Activated naive CD4-positive, alpha-beta T cell (primary cell): ENCODE measurements at regions not wholly inside any gene's neighbourhood (a gene's known extent, or its start where the extent isn't known, plus 50 kb on each side); places are given as distances from the start of the nearest gene placed in this dataset.
"Not testable (repeated sequence)": the region's sequence is repeated elsewhere in the genome, so short reads cannot be mapped to it uniquely, and the experiment has no call there.

Source experiments
- DNase-seq, 4 experiments: peaks; one replicate each; lab custom pipeline; 2025; lab: John Stamatoyannopoulos, UW

GRCh38 chr19:28598861-28599260 is 614.1 kb downstream of the UQCRFS1 start:
- DNase-seq: no peak

GRCh38 chr19:28596561-28597071 is 616.3 kb downstream of the UQCRFS1 start:
- no peak for DNase-seq

GRCh38 chr19:28595722-28596480 is 617.0 kb downstream of the UQCRFS1 start:
- DNase-seq: no peak

GRCh38 chr19:28594737-28595136 is 618.2 kb downstream of the UQCRFS1 start:
- DNase-seq: no peak

- not testable (repeated sequence) for DNase-seq
Observed at GRCh38 chr19:28589991-28590411, 623.0 kb downstream of the UQCRFS1 start.

- DNase-seq: no peak
Observed at GRCh38 chr19:28586474-28586873, 626.5 kb downstream of the UQCRFS1 start.

- DNase-seq: no peak
Observed at GRCh38 chr19:28585796-28586195, 627.2 kb downstream of the UQCRFS1 start.

GRCh38 chr19:28583713-28584112 is 629.2 kb downstream of the UQCRFS1 start:
- no peak for DNase-seq

GRCh38 chr19:28583242-28583641 is 629.7 kb downstream of the UQCRFS1 start:
- no peak for DNase-seq

- DNase-seq: no peak
Observed at GRCh38 chr19:28582796-28583195, 630.2 kb downstream of the UQCRFS1 start.

- DNase-seq: no peak
Observed at GRCh38 chr19:28582344-28582743, 630.6 kb downstream of the UQCRFS1 start.

- DNase-seq: no peak
Observed at GRCh38 chr19:28581468-28581770, 631.5 kb downstream of the UQCRFS1 start.

GRCh38 chr19:28578786-28579505 is 634.0 kb downstream of the UQCRFS1 start:
- no peak for DNase-seq

- DNase-seq: no peak
Observed at GRCh38 chr19:28578208-28578607, 634.7 kb downstream of the UQCRFS1 start.

GRCh38 chr19:28577666-28578065 is 635.3 kb downstream of the UQCRFS1 start:
- no peak for DNase-seq

GRCh38 chr19:28577233-28577632 is 635.7 kb downstream of the UQCRFS1 start:
- DNase-seq: no peak

GRCh38 chr19:28575816-28576215 is 637.1 kb downstream of the UQCRFS1 start:
- no peak for DNase-seq

- not testable (repeated sequence) for DNase-seq
Observed at GRCh38 chr19:28575312-28575711, 637.6 kb downstream of the UQCRFS1 start.

GRCh38 chr19:28574212-28574611 is 638.7 kb downstream of the UQCRFS1 start:
- no peak for DNase-seq

GRCh38 chr19:28569132-28570131 is 643.5 kb downstream of the UQCRFS1 start:
- DNase-seq: no peak

GRCh38 chr19:28567834-28568233 is 645.1 kb downstream of the UQCRFS1 start:
- DNase-seq: no peak
